ENCODE measurements at regions not wholly inside any gene's neighbourhood (a gene's known extent, or its start where the extent isn't known, plus 50 kb on each side); places are given as distances from the start of the nearest gene placed in this dataset.

GRCh38 chr3:163476179-163476578 is 1602.1 kb downstream of the SI start:
- POLR2A ChIA-PET = no interaction called here
- TF ChIP-seq EZH2phosphoT487 (IDR thresholded peaks at IDR 0.05; ENCODE audit: borderline replicate concordance, low read depth) (no peak), MXI1 (IDR thresholded peaks at IDR 0.05; ENCODE audit: low read depth, low read length) (no peak), EP300 (IDR thresholded peaks at IDR 0.05; ENCODE audit: borderline replicate concordance in 1 of 2, low read depth in 1 of 2, low read length in 1 of 2) (no peak), POLR2AphosphoS5 (IDR thresholded peaks at IDR 0.05; ENCODE audit: low read depth, low read length) (no peak), SMC3 (IDR thresholded peaks at IDR 0.05; ENCODE audit: low read depth, low read length) (peak; percentile 35; the same call in 1 of the 2 replicates), USF1 (IDR thresholded peaks at IDR 0.05; ENCODE audit: borderline replicate concordance, low read depth) (no peak), RAD21 (IDR thresholded peaks at IDR 0.05; ENCODE audit: low read length) (peak; percentile 64), CHD2 (IDR thresholded peaks at IDR 0.05; ENCODE audit: low read length, partially characterized antibody) (no peak), NFIC (IDR thresholded peaks at IDR 0.05; ENCODE audit: borderline replicate concordance) (no peak), FOXJ3 (CRISPR knock-in tag; IDR thresholded peaks at IDR 0.05) (no peak)
- TF ChIP-seq, protein P1, sequence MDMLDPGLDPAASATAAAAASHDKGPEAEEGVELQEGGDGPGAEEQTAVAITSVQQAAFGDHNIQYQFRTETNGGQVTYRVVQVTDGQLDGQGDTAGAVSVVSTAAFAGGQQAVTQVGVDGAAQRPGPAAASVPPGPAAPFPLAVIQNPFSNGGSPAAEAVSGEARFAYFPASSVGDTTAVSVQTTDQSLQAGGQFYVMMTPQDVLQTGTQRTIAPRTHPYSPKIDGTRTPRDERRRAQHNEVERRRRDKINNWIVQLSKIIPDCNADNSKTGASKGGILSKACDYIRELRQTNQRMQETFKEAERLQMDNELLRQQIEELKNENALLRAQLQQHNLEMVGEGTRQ (IDR thresholded peaks at IDR 0.05; ENCODE audit: borderline replicate concordance, low read depth, low read length) = no peak
- no peaks in the 10 kb centered on the region for H3F3A ChIP-seq (replicated peaks; ENCODE audit: insufficient read depth)

DNA sequence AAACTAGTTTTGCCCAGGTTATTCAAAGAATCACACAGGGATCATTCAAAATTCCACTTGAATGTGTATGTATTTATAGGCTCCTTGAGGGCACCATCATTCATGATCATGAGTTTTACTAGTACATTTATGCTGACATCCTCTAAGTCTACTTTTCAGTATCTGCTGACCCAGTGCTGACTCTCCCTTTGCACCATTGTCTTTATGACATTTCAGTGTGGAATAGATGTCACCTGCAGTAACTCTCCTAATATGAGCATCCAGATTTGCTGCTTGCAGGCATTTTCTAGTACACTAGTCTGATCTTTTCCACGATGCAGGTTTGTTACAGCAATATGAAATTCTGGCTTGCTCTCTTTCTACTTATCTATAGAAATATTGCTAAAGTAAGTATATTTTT is 1603.5 kb downstream of the SI start:
- 34% methylated on average over 1 of the region's 1 CpG for WGBS (ENCODE audit: low lambda C conversion rate)
- Histone ChIP-seq H3K27me3 (ENCODE audit: insufficient read depth) (no peaks in the 10 kb centered on the region), H3F3A (replicated peaks; ENCODE audit: insufficient read depth) (no peaks in the 10 kb centered on the region), H3K4me2 (no peak overlapping the region), H3K9me3 (peaks cover 3% of the 10 kb centered on the region; the same call in 1 of the 2 replicates), H4K20me1 (ENCODE audit: insufficient read depth) (no peaks in the 10 kb centered on the region), H3K9me2 (no peaks in the 10 kb centered on the region), H3K27ac (ENCODE audit: low read depth in 2 of 2, low read length in 1 of 2) (no peak overlapping the region), H3K79me2 (ENCODE audit: insufficient read depth) (no peaks in the 10 kb centered on the region), H3K4me3 (ENCODE audit: low read depth in 2 of 2, low read length in 1 of 2) (no peak overlapping the region), H2AFZ (ENCODE audit: low read depth) (no peak overlapping the region), H3K36me3 (replicated peaks in 1 of 2; ENCODE audit: control insufficient read depth in 1 of 2, insufficient read depth in 2 of 2, low read length in 1 of 2) (no peaks in the 10 kb centered on the region), H3K4me1 (ENCODE audit: control insufficient read depth in 1 of 2, insufficient read depth in 2 of 2, low read depth in 1 of 2, low read length in 1 of 2) (no peaks in the 10 kb centered on the region), H3K9ac (no peak overlapping the region)
- DNase-seq = no peak
- ChIA-PET CTCF (no interaction called here), POLR2A (no interaction called here)
- TF ChIP-seq, protein P2, sequence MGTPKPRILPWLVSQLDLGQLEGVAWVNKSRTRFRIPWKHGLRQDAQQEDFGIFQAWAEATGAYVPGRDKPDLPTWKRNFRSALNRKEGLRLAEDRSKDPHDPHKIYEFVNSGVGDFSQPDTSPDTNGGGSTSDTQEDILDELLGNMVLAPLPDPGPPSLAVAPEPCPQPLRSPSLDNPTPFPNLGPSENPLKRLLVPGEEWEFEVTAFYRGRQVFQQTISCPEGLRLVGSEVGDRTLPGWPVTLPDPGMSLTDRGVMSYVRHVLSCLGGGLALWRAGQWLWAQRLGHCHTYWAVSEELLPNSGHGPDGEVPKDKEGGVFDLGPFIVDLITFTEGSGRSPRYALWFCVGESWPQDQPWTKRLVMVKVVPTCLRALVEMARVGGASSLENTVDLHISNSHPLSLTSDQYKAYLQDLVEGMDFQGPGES (IDR thresholded peaks at IDR 0.05; ENCODE audit: low read depth, low read length) = no peak
- no peak for TF ChIP-seq RFX5 (IDR thresholded peaks at IDR 0.05; ENCODE audit: low read length)
- no peak for TF ChIP-seq NRF1 (IDR thresholded peaks at IDR 0.05; ENCODE audit: low read depth, low read length)
- TF ChIP-seq SMC3 (IDR thresholded peaks at IDR 0.05; ENCODE audit: low read depth, low read length) = no peak
- TF ChIP-seq RXRA (IDR thresholded peaks at IDR 0.05; ENCODE audit: borderline replicate concordance, low read depth) = no peak
- TF ChIP-seq, protein P1 (IDR thresholded peaks at IDR 0.05; ENCODE audit: borderline replicate concordance, low read depth, low read length) = no peak
- TF ChIP-seq TEAD4 (IDR thresholded peaks at IDR 0.05; ENCODE audit: borderline replicate concordance, insufficient read depth) = no peak
- no peak for TF ChIP-seq SIN3A (IDR thresholded peaks at IDR 0.05; ENCODE audit: borderline replicate concordance, low read depth, low read length)
- no peak for TF ChIP-seq TAF1 (IDR thresholded peaks at IDR 0.05; ENCODE audit: borderline replicate concordance, low read depth, low read length)
- no peak for TF ChIP-seq MEF2A (IDR thresholded peaks at IDR 0.05; ENCODE audit: borderline replicate concordance, low read depth)

More at GRCh38 chr3:163476179-163476578, 1602.1 kb downstream of the SI start:
- Histone ChIP-seq H3K79me2 (ENCODE audit: insufficient read depth) (no peaks in the 10 kb centered on the region), H3K27ac (ENCODE audit: low read depth in 2 of 2, low read length in 1 of 2) (no peak overlapping the region), H3K27me3 (ENCODE audit: insufficient read depth) (no peaks in the 10 kb centered on the region), H3K4me1 (ENCODE audit: control insufficient read depth in 1 of 2, insufficient read depth in 2 of 2, low read depth in 1 of 2, low read length in 1 of 2) (no peaks in the 10 kb centered on the region), H3K9me2 (no peaks in the 10 kb centered on the region), H2AFZ (ENCODE audit: low read depth) (no peak overlapping the region), H3K9ac (no peak overlapping the region), H3K9me3 (peaks cover 3% of the 10 kb centered on the region; the same call in 1 of the 2 replicates), H4K20me1 (ENCODE audit: insufficient read depth) (no peaks in the 10 kb centered on the region), H3K4me2 (no peak overlapping the region), H3K4me3 (ENCODE audit: low read depth in 2 of 2, low read length in 1 of 2) (no peak overlapping the region), H3K36me3 (replicated peaks in 1 of 2; ENCODE audit: control insufficient read depth in 1 of 2, insufficient read depth in 2 of 2, low read length in 1 of 2) (no peaks in the 10 kb centered on the region)
- 42% methylated on average over 2 of the region's 2 CpGs for WGBS (ENCODE audit: low lambda C conversion rate)
- DNase-seq = no peak
- CTCF ChIA-PET = interaction anchor here (0.9 to 1.3 kb wide), 5 partner anchors 12 to 475 kb away, joined by 3 to 4 read pairs (median 3); no protein-coding TSS in a partner anchor

All from SK-N-SH (cell line).